ENCODE measurements at regions not wholly inside any gene's neighbourhood (a gene's known extent, or its start where the extent isn't known, plus 50 kb on each side); places are given as distances from the start of the nearest gene placed in this dataset.

DNA sequence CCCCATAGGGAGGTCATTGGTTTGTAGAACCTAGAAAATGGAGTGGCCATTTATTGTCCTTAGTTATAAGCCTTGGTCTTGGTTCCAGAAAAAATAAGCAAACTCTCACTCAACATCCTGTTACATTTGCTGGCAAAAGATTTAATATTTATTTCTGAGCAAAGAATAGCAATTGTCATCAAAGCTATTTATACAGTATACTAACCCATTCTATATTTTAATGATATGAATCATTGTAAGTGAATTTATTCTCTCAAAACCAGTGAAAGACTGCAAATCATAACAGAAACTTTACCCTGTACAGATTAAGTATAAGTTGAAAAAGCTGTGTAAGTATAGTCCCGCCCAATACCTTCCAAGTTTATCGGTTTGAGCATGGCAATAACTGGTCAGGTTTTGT is 364.4 kb downstream of the CD109 start:
- no peak for TF ChIP-seq SIN3A (IDR thresholded peaks at IDR 0.05; ENCODE audit: borderline replicate concordance, insufficient read depth, low read length)
- TF ChIP-seq, protein P1, sequence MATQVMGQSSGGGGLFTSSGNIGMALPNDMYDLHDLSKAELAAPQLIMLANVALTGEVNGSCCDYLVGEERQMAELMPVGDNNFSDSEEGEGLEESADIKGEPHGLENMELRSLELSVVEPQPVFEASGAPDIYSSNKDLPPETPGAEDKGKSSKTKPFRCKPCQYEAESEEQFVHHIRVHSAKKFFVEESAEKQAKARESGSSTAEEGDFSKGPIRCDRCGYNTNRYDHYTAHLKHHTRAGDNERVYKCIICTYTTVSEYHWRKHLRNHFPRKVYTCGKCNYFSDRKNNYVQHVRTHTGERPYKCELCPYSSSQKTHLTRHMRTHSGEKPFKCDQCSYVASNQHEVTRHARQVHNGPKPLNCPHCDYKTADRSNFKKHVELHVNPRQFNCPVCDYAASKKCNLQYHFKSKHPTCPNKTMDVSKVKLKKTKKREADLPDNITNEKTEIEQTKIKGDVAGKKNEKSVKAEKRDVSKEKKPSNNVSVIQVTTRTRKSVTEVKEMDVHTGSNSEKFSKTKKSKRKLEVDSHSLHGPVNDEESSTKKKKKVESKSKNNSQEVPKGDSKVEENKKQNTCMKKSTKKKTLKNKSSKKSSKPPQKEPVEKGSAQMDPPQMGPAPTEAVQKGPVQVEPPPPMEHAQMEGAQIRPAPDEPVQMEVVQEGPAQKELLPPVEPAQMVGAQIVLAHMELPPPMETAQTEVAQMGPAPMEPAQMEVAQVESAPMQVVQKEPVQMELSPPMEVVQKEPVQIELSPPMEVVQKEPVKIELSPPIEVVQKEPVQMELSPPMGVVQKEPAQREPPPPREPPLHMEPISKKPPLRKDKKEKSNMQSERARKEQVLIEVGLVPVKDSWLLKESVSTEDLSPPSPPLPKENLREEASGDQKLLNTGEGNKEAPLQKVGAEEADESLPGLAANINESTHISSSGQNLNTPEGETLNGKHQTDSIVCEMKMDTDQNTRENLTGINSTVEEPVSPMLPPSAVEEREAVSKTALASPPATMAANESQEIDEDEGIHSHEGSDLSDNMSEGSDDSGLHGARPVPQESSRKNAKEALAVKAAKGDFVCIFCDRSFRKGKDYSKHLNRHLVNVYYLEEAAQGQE (IDR thresholded peaks at IDR 0.05; ENCODE audit: insufficient read depth in 1 of 2, low read depth in 2 of 2, low read length in 2 of 2): no peak
- TF ChIP-seq POLR2AphosphoS5 (IDR thresholded peaks at IDR 0.05; ENCODE audit: low read depth, low read length): no peak

Data from PFSK-1 (cell line).